Neural cell (in vitro differentiated cells): ENCODE measurements at regions not wholly inside any gene's neighbourhood (a gene's known extent, or its start where the extent isn't known, plus 50 kb on each side); places are given as distances from the start of the nearest gene placed in this dataset.

Experiments
- H2AFZ ChIP-seq: fragments of 200-600, 300-800 bp; sonication (generic), shearing (Covaris generic); 2 replicates; pipeline ENCODE4 v1.6.0; 2014; ENCODE audit warnings: low read depth, mild to moderate bottlenecking, antibody characterized with exemption, low read length, moderate library complexity
- H3F3A ChIP-seq: fragments of 200-600 bp; shearing (Covaris generic); 2 replicates; pipeline ENCODE4 v1.6.1; 2016; ENCODE audit warnings: mild to moderate bottlenecking, moderate library complexity, mixed read lengths, antibody characterized with exemption, low read length; ENCODE audit not compliant: insufficient read depth, poor library complexity, severe bottlenecking
- H3K27ac ChIP-seq: fragments of 200-600, 300-800 bp; sonication (generic), shearing (Covaris generic); 2 replicates; pipeline ENCODE4 v1.5.1; 2014; ENCODE audit warnings: mild to moderate bottlenecking, low read length, moderate library complexity
- H3K27me3 ChIP-seq: fragments of 300-800, 200-600 bp; sonication (generic), shearing (Covaris generic); 2 replicates; pipeline ENCODE4 v1.6.0; 2014; ENCODE audit warnings: mild to moderate bottlenecking, low read depth, low read length, moderate library complexity; ENCODE audit not compliant: insufficient read depth
- H3K36me3 ChIP-seq: fragments of 300-800, 200-600 bp; sonication (generic), shearing (Covaris generic); 2 replicates; pipeline ENCODE4 v1.5.1; 2014; ENCODE audit warnings: mild to moderate bottlenecking, antibody characterized with exemption, low read length, moderate library complexity; ENCODE audit not compliant: insufficient read depth
- H3K4me2 ChIP-seq: fragments of 300-800, 200-600 bp; sonication (generic), shearing (Covaris generic); 2 replicates; pipeline ENCODE4 v1.6.0; 2014; ENCODE audit warnings: mild to moderate bottlenecking, low read length
- H3K4me3 ChIP-seq: fragments of 300-800, 200-600 bp; sonication (generic), shearing (Covaris generic); 2 replicates; pipeline ENCODE4 v1.5.1; 2014; ENCODE audit warnings: mild to moderate bottlenecking, low read length, moderate library complexity
- H3K79me2 ChIP-seq: fragments of 200-600 bp; shearing (Covaris generic); replicated peaks from 2 replicates; pipeline ENCODE4 v1.6.0; 2014; ENCODE audit warnings: mild to moderate bottlenecking, low read length, moderate library complexity; ENCODE audit not compliant: insufficient read depth
- H3K9ac ChIP-seq: fragments of 300-800, 200-600 bp; sonication (generic), shearing (Covaris generic); 2 replicates; pipeline ENCODE4 v1.6.1; 2016; ENCODE audit warnings: mild to moderate bottlenecking, low read length, mixed read lengths
- H3K9me2 ChIP-seq: fragments of 200-600 bp; shearing (Covaris generic); 2 replicates; pipeline ENCODE4 v1.6.1; 2016; ENCODE audit warnings: mild to moderate bottlenecking, low read length, mixed read lengths; ENCODE audit not compliant: insufficient read depth
- H3K9me3 ChIP-seq: fragments of 200-600, 300-800 bp; sonication (generic), shearing (Covaris generic); 2 replicates; pipeline ENCODE4 v1.6.1; 2016; ENCODE audit warnings: mild to moderate bottlenecking, mixed run types, low read length, moderate library complexity, mixed read lengths
- H4K20me1 ChIP-seq: fragments of 200-600 bp; shearing (Covaris generic); 2 replicates; pipeline ENCODE4 v1.6.1; 2016; ENCODE audit warnings: mild to moderate bottlenecking, mixed run types; ENCODE audit not compliant: insufficient read depth
- EP300 ChIP-seq: fragments of 450-650 bp; conservative IDR thresholded peaks from 2 replicates; pipeline ENCODE4 v1.6.1; 2014; ENCODE audit warnings: antibody characterized with exemption, mild to moderate bottlenecking, moderate library complexity; ENCODE audit not compliant: poor library complexity, severe bottlenecking
- EZH2 ChIP-seq: fragments of 200-600, 300-800 bp; shearing (Covaris generic), sonication (generic); IDR thresholded peaks from 2 replicates; pipeline ENCODE4 v1.6.1; 2014; ENCODE audit warnings: antibody characterized with exemption, low read length, borderline replicate concordance, mild to moderate bottlenecking; ENCODE audit not compliant: insufficient read depth, poor library complexity, severe bottlenecking
- MXI1 ChIP-seq: fragments of 450-650 bp; conservative IDR thresholded peaks from 2 replicates; pipeline ENCODE4 v1.6.1; 2014; ENCODE audit warnings: antibody characterized with exemption, mild to moderate bottlenecking; ENCODE audit not compliant: poor library complexity, severe bottlenecking
- POLR2AphosphoS5 ChIP-seq: IDR thresholded peaks from 2 replicates; pipeline ENCODE4 v1.6.1; 2012
- RAD21 ChIP-seq: fragments of 450-650 bp; conservative IDR thresholded peaks from 2 replicates; pipeline ENCODE4 v1.6.1; 2014; ENCODE audit warnings: antibody characterized with exemption, mild to moderate bottlenecking, moderate library complexity
- SMC3 ChIP-seq: fragments of 450-650 bp; conservative IDR thresholded peaks from 2 replicates; pipeline ENCODE4 v1.6.1; 2014; ENCODE audit warnings: antibody characterized with exemption, mild to moderate bottlenecking, moderate library complexity; ENCODE audit not compliant: poor library complexity
- TAF1 ChIP-seq: IDR thresholded peaks from 2 replicates; pipeline ENCODE4 v1.6.1; 2012; ENCODE audit warnings: low read depth
- TF ChIP-seq, protein P1 (sequence below): fragments of 450-650 bp; IDR thresholded peaks from 2 replicates; pipeline ENCODE4 v1.5.1; 2014; ENCODE audit warnings: antibody characterized with exemption, mild to moderate bottlenecking, moderate library complexity; ENCODE audit not compliant: poor library complexity, severe bottlenecking
- TF ChIP-seq, protein P2 (sequence below): IDR thresholded peaks from 2 replicates; pipeline ENCODE4 v1.6.1; 2012; ENCODE audit warnings: borderline replicate concordance

DNA sequence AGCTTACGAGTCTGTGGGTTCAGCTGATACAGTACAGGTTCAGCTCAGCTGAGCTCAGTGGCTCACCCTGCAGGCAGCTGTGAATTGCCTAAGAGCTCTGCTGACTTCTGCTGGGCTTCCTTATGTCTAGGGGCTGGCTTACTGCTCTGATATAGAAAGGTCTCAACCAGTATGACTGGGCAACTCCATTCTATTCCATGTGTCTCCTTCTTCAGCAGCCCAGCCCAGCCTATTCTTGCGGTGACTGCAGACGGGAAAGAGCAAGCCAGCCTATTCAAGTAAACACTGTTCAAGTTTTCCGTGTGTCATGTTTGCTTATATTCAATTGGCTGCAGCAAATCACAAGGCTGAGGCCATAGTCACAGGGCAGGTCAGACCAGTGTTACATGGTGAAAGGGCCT lies 615.4 kb upstream of the ZFP42 start:
- Histone ChIP-seq H3K9me3 (no peaks in the 10 kb centered on the region), H3K27ac (no peak overlapping the region), H3K9ac (no peak overlapping the region), H3K9me2 (no peaks in the 10 kb centered on the region), H3K4me3 (no peak overlapping the region), H3K36me3 (no peaks in the 10 kb centered on the region), H3K79me2 (no peaks in the 10 kb centered on the region), H3F3A (no peaks in the 10 kb centered on the region), H4K20me1 (no peaks in the 10 kb centered on the region), H3K4me2 (no peak overlapping the region), H3K27me3 (no peaks in the 10 kb centered on the region), H2AFZ (no peak overlapping the region)
- TF ChIP-seq SMC3 = no peak
- TF ChIP-seq TAF1 = no peak
- TF ChIP-seq MXI1 = no peak
- TF ChIP-seq, protein P1, sequence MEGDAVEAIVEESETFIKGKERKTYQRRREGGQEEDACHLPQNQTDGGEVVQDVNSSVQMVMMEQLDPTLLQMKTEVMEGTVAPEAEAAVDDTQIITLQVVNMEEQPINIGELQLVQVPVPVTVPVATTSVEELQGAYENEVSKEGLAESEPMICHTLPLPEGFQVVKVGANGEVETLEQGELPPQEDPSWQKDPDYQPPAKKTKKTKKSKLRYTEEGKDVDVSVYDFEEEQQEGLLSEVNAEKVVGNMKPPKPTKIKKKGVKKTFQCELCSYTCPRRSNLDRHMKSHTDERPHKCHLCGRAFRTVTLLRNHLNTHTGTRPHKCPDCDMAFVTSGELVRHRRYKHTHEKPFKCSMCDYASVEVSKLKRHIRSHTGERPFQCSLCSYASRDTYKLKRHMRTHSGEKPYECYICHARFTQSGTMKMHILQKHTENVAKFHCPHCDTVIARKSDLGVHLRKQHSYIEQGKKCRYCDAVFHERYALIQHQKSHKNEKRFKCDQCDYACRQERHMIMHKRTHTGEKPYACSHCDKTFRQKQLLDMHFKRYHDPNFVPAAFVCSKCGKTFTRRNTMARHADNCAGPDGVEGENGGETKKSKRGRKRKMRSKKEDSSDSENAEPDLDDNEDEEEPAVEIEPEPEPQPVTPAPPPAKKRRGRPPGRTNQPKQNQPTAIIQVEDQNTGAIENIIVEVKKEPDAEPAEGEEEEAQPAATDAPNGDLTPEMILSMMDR = no peak
- no peak for TF ChIP-seq POLR2AphosphoS5
- TF ChIP-seq EZH2 = no peak
- no peak for TF ChIP-seq RAD21
- no peak for TF ChIP-seq EP300
- TF ChIP-seq, protein P2, sequence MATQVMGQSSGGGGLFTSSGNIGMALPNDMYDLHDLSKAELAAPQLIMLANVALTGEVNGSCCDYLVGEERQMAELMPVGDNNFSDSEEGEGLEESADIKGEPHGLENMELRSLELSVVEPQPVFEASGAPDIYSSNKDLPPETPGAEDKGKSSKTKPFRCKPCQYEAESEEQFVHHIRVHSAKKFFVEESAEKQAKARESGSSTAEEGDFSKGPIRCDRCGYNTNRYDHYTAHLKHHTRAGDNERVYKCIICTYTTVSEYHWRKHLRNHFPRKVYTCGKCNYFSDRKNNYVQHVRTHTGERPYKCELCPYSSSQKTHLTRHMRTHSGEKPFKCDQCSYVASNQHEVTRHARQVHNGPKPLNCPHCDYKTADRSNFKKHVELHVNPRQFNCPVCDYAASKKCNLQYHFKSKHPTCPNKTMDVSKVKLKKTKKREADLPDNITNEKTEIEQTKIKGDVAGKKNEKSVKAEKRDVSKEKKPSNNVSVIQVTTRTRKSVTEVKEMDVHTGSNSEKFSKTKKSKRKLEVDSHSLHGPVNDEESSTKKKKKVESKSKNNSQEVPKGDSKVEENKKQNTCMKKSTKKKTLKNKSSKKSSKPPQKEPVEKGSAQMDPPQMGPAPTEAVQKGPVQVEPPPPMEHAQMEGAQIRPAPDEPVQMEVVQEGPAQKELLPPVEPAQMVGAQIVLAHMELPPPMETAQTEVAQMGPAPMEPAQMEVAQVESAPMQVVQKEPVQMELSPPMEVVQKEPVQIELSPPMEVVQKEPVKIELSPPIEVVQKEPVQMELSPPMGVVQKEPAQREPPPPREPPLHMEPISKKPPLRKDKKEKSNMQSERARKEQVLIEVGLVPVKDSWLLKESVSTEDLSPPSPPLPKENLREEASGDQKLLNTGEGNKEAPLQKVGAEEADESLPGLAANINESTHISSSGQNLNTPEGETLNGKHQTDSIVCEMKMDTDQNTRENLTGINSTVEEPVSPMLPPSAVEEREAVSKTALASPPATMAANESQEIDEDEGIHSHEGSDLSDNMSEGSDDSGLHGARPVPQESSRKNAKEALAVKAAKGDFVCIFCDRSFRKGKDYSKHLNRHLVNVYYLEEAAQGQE = no peak

- Histone ChIP-seq H3K9me3 (no peaks in the 10 kb centered on the region), H2AFZ (no peak overlapping the region), H3K27ac (no peak overlapping the region), H4K20me1 (no peaks in the 10 kb centered on the region), H3K9ac (no peak overlapping the region), H3K4me2 (no peak overlapping the region), H3K79me2 (no peaks in the 10 kb centered on the region), H3K9me2 (no peaks in the 10 kb centered on the region), H3K4me3 (no peak overlapping the region), H3K36me3 (no peaks in the 10 kb centered on the region), H3K27me3 (no peaks in the 10 kb centered on the region), H3F3A (no peaks in the 10 kb centered on the region)
- TF ChIP-seq, protein P2 = no peak
- TF ChIP-seq POLR2AphosphoS5 (no peak), TAF1 (no peak), RAD21 (no peak), SMC3 (no peak), EZH2 (no peak), EP300 (no peak), MXI1 (no peak)
- TF ChIP-seq, protein P1 = no peak
These were observed 612.4 kb upstream of the ZFP42 start for GRCh38 chr4:187383181-187383580.
